Lung (tissue), 11 donors: ENCODE measurements at regions not wholly inside any gene's neighbourhood (a gene's known extent, or its start where the extent isn't known, plus 50 kb on each side); places are given as distances from the start of the nearest gene placed in this dataset.
A peak's percentile ranks its signal among the peaks of the same experiment; 100 is the strongest.

Experiments
- ATAC-seq: fragments of 200-7000 bp; cut with Tn5 transposase; one replicate; pipeline ENCODE4 v1.9.1; 2020; ENCODE audit warnings: moderate number of reproducible peaks; ENCODE audit not compliant: insufficient read depth, low FRiP score
- DNase-seq, 3 donors: peaks; one replicate each; pipeline ENCODE4 v3.0.0-alpha.2; 2013 to 2017
- H3K27ac ChIP-seq, 2 donors: one replicate each; pipeline ENCODE4 v1.5.1; 2013; ENCODE audit warnings: mild to moderate bottlenecking in 2 of 2, moderate library complexity in 2 of 2, control low read depth in 1 of 2, inconsistent platforms in 1 of 2, low read depth in 1 of 2, low read length in 1 of 2
- H3K27me3 ChIP-seq, 3 donors: one replicate each; pipeline ENCODE4 v1.5.1; 2013; ENCODE audit warnings: low read length in 2 of 3; ENCODE audit not compliant: control insufficient read depth in 3 of 3, insufficient read depth in 3 of 3
- H3K36me3 ChIP-seq, 4 donors: one replicate each; pipeline ENCODE4 v1.5.1; 2013; ENCODE audit warnings: low read length in 4 of 4, mild to moderate bottlenecking in 1 of 4, moderate library complexity in 1 of 4; ENCODE audit not compliant: control insufficient read depth in 4 of 4, insufficient read depth in 4 of 4
- H3K4me1 ChIP-seq, 5 donors: one replicate each; pipeline ENCODE4 v1.5.1; 2013; ENCODE audit warnings: low read length in 5 of 5, mild to moderate bottlenecking in 2 of 5, moderate library complexity in 1 of 5; ENCODE audit not compliant: control insufficient read depth in 5 of 5, insufficient read depth in 5 of 5
- H3K4me3 ChIP-seq: one replicate; pipeline ENCODE4 v1.5.1; 2013; ENCODE audit warnings: mild to moderate bottlenecking, control low read depth, moderate library complexity
- H3K9ac ChIP-seq, 2 donors: one replicate each; pipeline ENCODE4 v1.5.1; 2013; ENCODE audit warnings: low read length in 2 of 2, control low read depth in 1 of 2; ENCODE audit not compliant: insufficient read depth in 1 of 2
- H3K9me3 ChIP-seq, 4 donors: one replicate each; pipeline ENCODE4 v1.5.1; 2013; ENCODE audit warnings: low read length in 3 of 4, mild to moderate bottlenecking in 1 of 4, moderate library complexity in 1 of 4; ENCODE audit not compliant: control insufficient read depth in 4 of 4, insufficient read depth in 3 of 4
- CTCF ChIP-seq: IDR thresholded peaks from 2 replicates; pipeline ENCODE4 v1.5.1; 2012; ENCODE audit warnings: mild to moderate bottlenecking; ENCODE audit errors: control extremely low read depth, extremely low read depth
- WGBS, 2 donors: extraction: QIAGEN DNeasy Blood & Tissue Kit; methylation state at CpG; one replicate each; pipeline ENCODE4 v1.1.7; 2013; 5-methylcytosine and 5-hydroxymethylcytosine counted together
- donor health status: control.
- donor health status: control.
- donor health status: Bipolar disorder and iron deficiency.
- donor health status: healthy.
- donor health status: DM: yes; HTN: yes; CAD: no.

DNA sequence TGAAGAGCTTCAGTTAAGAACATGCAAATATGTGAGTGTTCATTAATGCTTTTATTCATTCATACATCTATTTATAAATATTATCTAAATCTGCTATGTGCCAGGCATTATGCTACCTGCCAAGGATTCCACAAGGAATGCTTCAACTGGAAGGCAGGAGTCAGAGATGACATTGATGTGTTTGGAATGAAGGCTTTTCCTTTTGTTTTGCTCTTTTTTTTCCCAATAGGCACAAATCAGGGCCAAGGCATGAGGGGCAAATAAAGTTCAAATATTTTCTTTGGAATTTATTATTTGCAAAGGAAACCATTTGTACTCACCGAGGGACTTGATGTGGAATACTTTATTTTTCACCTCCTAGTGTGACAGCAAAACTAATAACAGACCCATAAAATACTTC, 530.3 kb downstream of the ARL4A start:
- WGBS, 2 donors = 48 to 63% methylated on average over 1 of the region's 1 CpG
- DNase-seq = peak in 1 of 3 donors; percentile 16
- TF ChIP-seq CTCF = no peak
- ATAC-seq = no peak
- H3K27ac ChIP-seq = no peak overlapping the region
- H3K4me1 ChIP-seq = peaks cover 0 to 6% (median 0%) of the 10 kb centered on the region in 5 donors
- no peak overlapping the region for H3K9ac ChIP-seq
- H3K36me3 ChIP-seq = no peaks in the 10 kb centered on the region
- no peaks in the 10 kb centered on the region for H3K9me3 ChIP-seq
- no peak overlapping the region for H3K4me3 ChIP-seq
- H3K27me3 ChIP-seq = no peaks in the 10 kb centered on the region

- 78 to 86% methylated on average over 1 of the region's 1 CpG for WGBS, 2 donors
Observed at GRCh38 chr7:13225068-13225467, 537.6 kb downstream of the ARL4A start.

GRCh38 chr7:13226385-13226784, 539.0 kb downstream of the ARL4A start:
- H3K4me3 ChIP-seq = no peak overlapping the region
- no peak overlapping the region for H3K9ac ChIP-seq
- no peak for ATAC-seq
- no peak for DNase-seq
- H3K27me3 ChIP-seq = no peaks in the 10 kb centered on the region
- no peak for TF ChIP-seq CTCF
- H3K27ac ChIP-seq = no peak overlapping the region
- H3K36me3 ChIP-seq = no peaks in the 10 kb centered on the region
- H3K9me3 ChIP-seq = no peaks in the 10 kb centered on the region
- no peaks in the 10 kb centered on the region for H3K4me1 ChIP-seq
- WGBS, 2 donors = 81 to 89% methylated on average over 4 of the region's 4 CpGs

More at GRCh38 chr7:13225068-13225467, 537.6 kb downstream of the ARL4A start:
- DNase-seq (no peak), ATAC-seq (no peak)
- Histone ChIP-seq H3K27me3 (no peaks in the 10 kb centered on the region), H3K27ac (no peak overlapping the region), H3K4me3 (no peak overlapping the region), H3K36me3 (no peaks in the 10 kb centered on the region), H3K9ac (no peak overlapping the region), H3K4me1 (no peaks in the 10 kb centered on the region), H3K9me3 (no peaks in the 10 kb centered on the region)
- no peak for TF ChIP-seq CTCF

DNA sequence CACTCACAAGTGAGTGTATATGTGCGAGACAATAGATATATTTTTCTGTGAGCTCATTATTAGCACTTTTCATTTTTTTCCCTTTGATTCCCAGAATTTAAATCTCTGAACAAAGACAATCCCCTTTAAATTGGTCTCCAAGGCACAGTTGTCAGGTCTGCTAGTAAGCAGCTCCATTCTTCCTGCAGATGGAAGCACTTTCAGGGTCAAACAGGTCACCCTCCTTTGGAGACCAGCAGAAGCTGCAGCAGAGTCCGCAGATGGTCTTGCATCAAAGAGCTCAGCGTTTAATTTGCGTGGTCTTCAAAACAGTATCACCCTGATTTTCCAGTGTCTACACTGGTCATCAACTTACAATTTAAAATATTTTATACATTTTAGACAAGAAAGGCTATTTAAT, 543.8 kb downstream of the ARL4A start:
- ATAC-seq (no peak), DNase-seq (no peak)
- H3K27me3 ChIP-seq = no peaks in the 10 kb centered on the region
- no peaks in the 10 kb centered on the region for H3K9me3 ChIP-seq
- no peak overlapping the region for H3K9ac ChIP-seq
- no peak overlapping the region for H3K27ac ChIP-seq
- 90 to 92% methylated on average over 4 of the region's 4 CpGs for WGBS, 2 donors
- no peaks in the 10 kb centered on the region for H3K36me3 ChIP-seq
- H3K4me3 ChIP-seq = no peak overlapping the region
- no peak for TF ChIP-seq CTCF
- H3K4me1 ChIP-seq = peaks cover 0 to 3% (median 0%) of the 10 kb centered on the region in 5 donors
